Sigmoid colon (tissue), 4 donors: ENCODE measurements at regions not wholly inside any gene's neighbourhood (a gene's known extent, or its start where the extent isn't known, plus 50 kb on each side); places are given as distances from the start of the nearest gene placed in this dataset.

ENCODE experiments used
- EP300 ChIP-seq, 4 donors: sonication (generic); formaldehyde crosslinking; IDR thresholded peaks; one replicate each; pipeline ENCODE4 v1.6.1; 2017; ENCODE audit warnings: antibody characterized with exemption in 4 of 4
- POLR2A ChIP-seq, 2 donors: fragments of 450-650 bp; IDR thresholded peaks; one replicate each; pipeline ENCODE4 v1.6.1; 2016; ENCODE audit warnings: antibody characterized with exemption in 2 of 2, mild to moderate bottlenecking in 2 of 2, moderate library complexity in 2 of 2
- POLR2AphosphoS5 ChIP-seq, 4 donors: sonication (generic); formaldehyde crosslinking; IDR thresholded peaks; one replicate each; pipeline ENCODE4 v1.6.1; 2017; ENCODE audit warnings: antibody characterized with exemption in 4 of 4
- TF ChIP-seq, protein P1 (sequence below), 4 experiments: fragments of 450-650 bp in 3 of 4; fragments of 200-600 bp in 1 of 4; IDR thresholded peaks; one replicate each; pipeline ENCODE4 v1.5.1; 2016 to 2019; ENCODE audit warnings: antibody characterized with exemption in 4 of 4, mild to moderate bottlenecking in 3 of 4, moderate library complexity in 2 of 4

DNA sequence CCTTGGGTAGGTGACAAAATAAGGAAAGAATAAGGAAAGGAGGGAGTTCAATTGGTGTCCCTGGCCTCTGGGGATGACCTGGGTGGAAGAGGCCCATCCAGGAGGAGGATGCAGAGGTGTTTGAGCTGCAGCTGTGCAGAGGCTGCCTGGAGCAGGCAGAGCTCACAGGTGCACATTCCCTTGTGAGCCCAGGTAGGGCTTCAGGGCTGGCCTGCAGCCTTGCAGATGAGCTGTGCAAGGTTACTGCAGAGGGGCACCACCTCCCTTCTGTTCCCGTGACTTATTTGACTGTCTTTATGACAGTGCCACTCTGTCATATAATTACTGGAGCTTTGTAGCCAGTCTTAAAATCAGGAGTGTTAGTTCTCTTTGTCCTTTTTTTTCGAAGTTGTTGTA is 263.2 kb upstream of the HS6ST1 start:
- TF ChIP-seq POLR2A (IDR thresholded peaks at IDR 0.05) (no peak), EP300 (IDR thresholded peaks at IDR 0.05) (no peak), POLR2AphosphoS5 (IDR thresholded peaks at IDR 0.05) (no peak)
- TF ChIP-seq, protein P1, sequence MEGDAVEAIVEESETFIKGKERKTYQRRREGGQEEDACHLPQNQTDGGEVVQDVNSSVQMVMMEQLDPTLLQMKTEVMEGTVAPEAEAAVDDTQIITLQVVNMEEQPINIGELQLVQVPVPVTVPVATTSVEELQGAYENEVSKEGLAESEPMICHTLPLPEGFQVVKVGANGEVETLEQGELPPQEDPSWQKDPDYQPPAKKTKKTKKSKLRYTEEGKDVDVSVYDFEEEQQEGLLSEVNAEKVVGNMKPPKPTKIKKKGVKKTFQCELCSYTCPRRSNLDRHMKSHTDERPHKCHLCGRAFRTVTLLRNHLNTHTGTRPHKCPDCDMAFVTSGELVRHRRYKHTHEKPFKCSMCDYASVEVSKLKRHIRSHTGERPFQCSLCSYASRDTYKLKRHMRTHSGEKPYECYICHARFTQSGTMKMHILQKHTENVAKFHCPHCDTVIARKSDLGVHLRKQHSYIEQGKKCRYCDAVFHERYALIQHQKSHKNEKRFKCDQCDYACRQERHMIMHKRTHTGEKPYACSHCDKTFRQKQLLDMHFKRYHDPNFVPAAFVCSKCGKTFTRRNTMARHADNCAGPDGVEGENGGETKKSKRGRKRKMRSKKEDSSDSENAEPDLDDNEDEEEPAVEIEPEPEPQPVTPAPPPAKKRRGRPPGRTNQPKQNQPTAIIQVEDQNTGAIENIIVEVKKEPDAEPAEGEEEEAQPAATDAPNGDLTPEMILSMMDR (IDR thresholded peaks at IDR 0.05), result no peak
